ENCODE measurements at regions not wholly inside any gene's neighbourhood (a gene's known extent, or its start where the extent isn't known, plus 50 kb on each side); places are given as distances from the start of the nearest gene placed in this dataset.

DNA sequence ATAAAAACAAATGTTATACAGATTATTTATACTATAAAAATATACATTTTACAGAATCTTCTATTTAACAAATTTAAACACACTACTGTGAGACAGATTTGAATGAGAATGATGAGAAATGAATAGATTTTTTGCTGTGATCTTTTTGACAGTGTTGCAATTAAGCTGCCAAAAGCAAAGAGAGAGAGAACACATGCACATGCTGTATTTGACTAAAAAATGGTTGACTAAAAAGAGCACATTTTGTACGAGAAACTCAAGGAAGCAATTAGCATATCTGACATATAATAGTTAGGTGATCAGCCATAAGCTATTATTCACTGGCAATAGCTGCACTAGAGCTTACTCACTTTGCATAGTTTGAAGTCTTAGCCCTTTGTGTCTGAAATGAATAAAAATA, 115.8 kb downstream of the SYT10 start:
- DNase-seq: no peak
- in situ Hi-C loops (cut with HindIII; ENCODE audit: low pct_ligation_motif_present, low pct_unique_long_range_greater_than_20kb, low sequenced_read_pairs): no loop called here

DNA sequence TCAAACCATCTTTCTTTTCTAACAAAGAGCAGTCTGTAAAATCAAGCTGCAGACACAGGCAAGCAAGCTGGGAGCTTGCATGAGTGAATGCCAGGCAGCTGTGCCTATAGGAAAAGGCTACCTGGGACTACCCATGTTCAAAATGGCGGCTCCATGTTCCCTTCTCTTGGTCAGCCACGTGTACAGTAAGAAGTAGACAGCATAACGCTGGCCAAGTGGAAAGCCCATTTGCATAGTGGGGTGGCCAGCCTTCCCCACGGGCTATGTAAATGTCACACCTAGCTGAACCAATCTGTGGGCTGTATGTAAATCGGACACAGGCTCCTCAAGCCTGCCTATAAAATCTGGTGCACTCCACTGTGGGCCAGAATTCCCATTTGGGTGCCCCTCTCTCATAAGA, 117.1 kb downstream of the SYT10 start:
- DNase-seq: peak; percentile 10
- in situ Hi-C loops (cut with HindIII; ENCODE audit: low pct_ligation_motif_present, low pct_unique_long_range_greater_than_20kb, low sequenced_read_pairs): no loop called here

DNA sequence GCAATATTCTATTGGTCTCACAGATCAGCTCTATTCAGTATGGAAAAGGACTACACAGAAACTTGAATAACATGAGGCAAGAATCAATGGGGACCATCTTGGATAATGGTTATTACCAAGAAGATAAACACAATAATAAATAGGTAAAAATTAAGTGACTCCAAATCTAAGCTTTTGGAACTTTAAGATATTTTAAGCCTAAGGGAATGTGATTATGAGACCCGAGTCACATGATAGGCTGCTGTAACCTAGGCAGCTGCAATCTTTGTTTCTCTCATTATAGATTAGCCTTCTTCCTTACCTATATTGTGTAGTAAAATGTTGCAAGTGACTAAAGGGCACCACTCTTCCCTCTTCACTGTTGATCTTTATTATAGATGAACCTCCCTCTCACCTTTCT, 121.9 kb downstream of the SYT10 start:
- in situ Hi-C loops (cut with HindIII; ENCODE audit: low pct_ligation_motif_present, low pct_unique_long_range_greater_than_20kb, low sequenced_read_pairs): no loop called here
- no peak for DNase-seq

DNA sequence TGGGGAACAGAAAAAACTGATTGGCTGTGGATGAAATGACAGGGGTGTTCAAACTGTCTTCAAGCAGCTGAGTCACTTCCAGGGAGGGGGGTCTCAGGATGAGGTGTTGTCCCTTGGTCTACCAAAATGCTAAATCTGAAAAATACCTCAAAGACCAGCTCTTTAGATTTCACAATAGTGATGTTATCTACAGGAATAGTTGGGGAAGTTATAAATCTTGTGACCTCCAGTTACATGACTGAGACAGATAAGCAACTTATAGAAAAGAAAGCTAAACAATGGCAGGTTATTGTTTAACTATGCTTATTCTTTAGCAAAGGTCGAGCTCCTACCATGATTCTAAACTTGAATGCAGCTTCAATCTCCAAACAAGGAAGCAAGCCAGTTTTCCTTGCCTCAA, 125.4 kb downstream of the SYT10 start:
- in situ Hi-C loops (cut with HindIII; ENCODE audit: low pct_ligation_motif_present, low pct_unique_long_range_greater_than_20kb, low sequenced_read_pairs): no loop called here
- DNase-seq: no peak

DNA sequence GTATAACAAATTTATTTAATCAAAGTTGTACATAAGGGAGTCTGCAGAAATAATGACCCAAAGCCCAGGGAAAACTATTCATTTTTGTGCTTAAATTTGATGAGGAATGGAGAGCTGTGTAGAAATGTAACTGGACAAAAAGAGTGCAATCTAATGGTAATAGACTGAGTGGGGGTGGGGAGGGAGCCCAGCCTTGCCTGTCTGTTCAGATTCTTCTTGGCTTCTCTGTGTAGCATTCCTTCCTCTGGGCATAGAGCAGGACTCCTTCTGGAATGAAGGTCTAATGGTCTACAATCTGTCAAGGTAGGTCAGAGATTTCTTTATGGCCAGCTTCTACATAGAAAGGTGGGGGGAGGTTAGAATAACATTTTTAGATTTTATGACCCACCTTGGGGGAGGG, 126.1 kb downstream of the SYT10 start:
- in situ Hi-C loops (cut with HindIII; ENCODE audit: low pct_ligation_motif_present, low pct_unique_long_range_greater_than_20kb, low sequenced_read_pairs): no loop called here
- no peak for DNase-seq

DNA sequence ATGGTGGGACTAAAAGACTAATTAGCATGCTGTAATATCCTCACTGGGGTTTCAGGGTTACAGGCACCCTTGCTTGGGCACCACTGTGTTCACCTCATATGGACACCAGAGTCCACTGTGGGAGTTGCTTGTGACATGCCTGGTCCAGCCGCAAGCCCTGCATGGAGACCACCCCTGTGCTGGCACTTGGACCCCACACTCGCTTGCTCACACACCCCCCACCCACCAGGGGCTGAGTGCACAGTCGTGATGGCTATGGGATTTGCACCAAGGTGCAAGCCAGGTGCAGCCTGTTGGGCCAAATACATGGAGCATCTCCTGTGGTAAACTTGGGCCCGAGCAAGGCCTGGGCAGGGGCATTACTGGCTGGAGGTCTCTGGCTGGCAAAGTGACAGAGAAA, 129.1 kb downstream of the SYT10 start:
- in situ Hi-C loops (cut with HindIII; ENCODE audit: low pct_ligation_motif_present, low pct_unique_long_range_greater_than_20kb, low sequenced_read_pairs): no loop called here
- DNase-seq: no peak

DNA sequence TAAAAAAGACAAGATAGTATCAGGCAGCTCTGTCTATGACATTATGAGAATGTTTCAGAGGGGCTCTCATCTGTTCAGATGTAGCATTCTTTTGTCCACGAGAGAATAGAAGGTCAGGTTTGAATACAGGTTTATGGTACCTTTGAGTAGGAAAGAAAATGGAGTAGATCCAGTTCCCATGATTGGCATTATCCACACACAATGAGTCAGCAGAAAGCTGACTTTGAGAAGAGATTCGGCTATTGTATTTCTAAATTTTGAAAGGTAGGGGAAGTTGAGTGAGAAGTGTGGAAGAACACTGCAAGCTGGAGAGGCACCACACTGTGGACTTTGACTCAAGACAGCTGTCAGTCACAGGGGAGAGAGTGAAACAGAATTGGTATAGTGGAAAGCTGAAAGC, 135.4 kb downstream of the SYT10 start:
- DNase-seq: no peak
- in situ Hi-C loops (cut with HindIII; ENCODE audit: low pct_ligation_motif_present, low pct_unique_long_range_greater_than_20kb, low sequenced_read_pairs): no loop called here

DNA sequence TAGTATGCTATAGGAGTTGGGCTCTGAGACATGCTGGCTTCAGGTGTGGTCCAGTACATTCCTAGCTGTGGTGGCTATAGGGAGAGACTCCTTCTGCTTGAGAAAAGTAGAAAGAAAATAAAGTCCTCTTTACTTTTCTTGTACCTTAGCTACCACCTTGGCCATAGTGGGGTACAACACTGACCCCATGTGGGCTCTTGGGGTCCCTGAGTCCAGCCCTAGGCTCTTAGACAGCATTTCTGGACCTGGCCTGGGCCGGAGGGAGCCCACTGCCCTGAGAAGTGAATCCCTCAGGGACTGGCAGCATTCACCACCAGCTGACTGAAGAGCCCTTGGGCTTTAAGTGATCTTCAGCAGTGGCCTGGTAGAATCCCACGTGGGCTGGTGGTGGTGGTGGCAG, 143.1 kb downstream of the SYT10 start:
- in situ Hi-C loops (cut with HindIII; ENCODE audit: low pct_ligation_motif_present, low pct_unique_long_range_greater_than_20kb, low sequenced_read_pairs): no loop called here
- no peak for DNase-seq

DNA sequence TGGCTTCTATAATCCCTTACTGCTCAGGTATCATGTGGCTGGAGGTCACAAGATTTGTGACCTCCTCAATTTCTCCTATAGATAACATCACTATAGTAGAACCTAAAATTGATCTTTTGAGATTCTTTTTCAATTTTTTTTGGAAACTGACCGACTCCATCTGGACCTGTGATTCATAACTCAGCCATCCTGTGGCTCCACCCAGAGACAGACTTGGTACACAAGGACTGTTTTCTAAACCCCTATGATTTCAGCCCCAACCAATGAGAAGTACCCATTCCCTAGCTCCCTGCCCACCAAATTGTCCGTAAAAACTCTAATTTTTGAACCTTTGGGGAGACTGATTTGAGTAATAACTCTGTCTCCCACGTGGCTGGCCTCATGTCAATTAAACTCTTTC, 148.9 kb downstream of the SYT10 start:
- DNase-seq: no peak
- in situ Hi-C loops (cut with HindIII; ENCODE audit: low pct_ligation_motif_present, low pct_unique_long_range_greater_than_20kb, low sequenced_read_pairs): no loop called here

DNA sequence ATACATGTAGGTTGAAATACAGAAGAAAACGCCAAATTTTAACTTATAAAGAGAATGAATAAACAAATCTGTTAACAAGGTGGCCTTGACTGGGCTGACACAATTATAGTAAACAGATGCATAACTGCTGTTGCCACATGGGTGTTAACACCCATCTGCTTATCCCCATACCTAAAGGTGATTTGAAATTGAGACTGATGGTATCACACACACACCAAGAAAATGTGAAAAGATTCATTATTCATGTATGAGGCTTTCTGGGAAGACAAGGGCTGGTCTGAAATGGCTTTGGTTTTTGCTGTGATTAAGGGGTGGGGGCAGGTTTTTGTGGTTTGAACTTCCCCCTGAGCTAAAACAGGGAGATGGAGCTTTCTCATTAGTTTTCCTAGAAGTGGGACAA, 156.6 kb downstream of the SYT10 start:
- in situ Hi-C loops (cut with HindIII; ENCODE audit: low pct_ligation_motif_present, low pct_unique_long_range_greater_than_20kb, low sequenced_read_pairs): no loop called here
- DNase-seq: no peak

DNA sequence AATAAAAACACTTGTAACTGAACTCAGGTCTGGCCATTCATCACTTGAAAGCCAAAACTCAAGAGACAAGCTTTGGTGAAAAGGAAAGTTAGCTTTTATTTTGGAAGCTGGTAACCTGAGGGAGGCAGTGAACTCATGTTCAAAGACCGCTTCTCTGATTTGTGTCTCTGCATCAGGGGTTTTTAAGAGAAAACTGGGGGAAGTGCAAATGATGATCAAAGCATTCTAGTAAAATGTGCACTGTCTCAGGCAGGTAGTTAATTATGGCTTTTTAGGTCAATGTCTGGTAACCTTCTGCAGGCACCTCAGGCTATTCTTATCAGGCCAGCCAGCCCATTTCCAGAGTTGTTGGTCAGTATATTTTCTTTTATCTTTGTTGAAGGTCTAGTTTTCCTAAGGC, 162.2 kb downstream of the SYT10 start:
- in situ Hi-C loops (cut with HindIII; ENCODE audit: low pct_ligation_motif_present, low pct_unique_long_range_greater_than_20kb, low sequenced_read_pairs): no loop called here
- no peak for DNase-seq

DNA sequence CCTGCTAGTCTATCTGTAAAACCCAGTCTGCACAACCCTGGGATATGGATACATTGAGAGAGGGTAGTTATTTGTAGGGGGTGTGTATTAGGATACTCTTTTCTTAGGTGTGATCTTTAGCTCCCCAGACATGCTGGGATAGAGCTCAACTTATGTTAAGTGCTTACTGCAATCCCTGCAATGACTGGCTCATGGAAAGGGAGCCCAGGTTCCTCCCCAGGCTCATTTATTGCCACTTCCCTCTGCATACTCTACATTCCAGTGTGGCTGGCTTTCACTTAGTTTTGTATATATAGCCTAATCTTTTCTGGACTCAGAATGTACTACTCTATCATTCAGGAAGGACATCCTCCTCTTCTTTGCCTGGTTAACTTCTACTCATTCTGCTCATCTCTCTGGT, 172.0 kb downstream of the SYT10 start:
- DNase-seq: no peak
- in situ Hi-C loops (cut with HindIII; ENCODE audit: low pct_ligation_motif_present, low pct_unique_long_range_greater_than_20kb, low sequenced_read_pairs): no loop called here

DNA sequence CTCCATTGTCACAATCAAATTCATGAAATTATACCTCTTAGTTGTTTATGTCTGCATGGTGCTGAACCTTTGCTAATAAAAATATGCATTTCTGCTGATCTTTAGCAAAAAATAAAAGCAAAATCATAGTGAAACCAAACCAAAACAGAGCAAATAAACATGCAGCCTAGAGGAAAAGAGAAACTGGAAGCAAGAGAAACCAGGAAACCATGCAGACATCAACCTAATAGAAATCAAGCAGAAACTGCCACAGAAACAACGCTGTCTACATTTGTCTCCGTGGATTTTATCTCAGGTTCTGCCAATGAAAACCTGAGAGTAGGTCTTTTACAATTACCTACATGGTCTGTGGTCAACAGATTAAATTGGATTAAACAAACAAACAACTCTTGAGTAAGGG, 173.7 kb downstream of the SYT10 start:
- DNase-seq: no peak
- in situ Hi-C loops (cut with HindIII; ENCODE audit: low pct_ligation_motif_present, low pct_unique_long_range_greater_than_20kb, low sequenced_read_pairs): no loop called here

DNA sequence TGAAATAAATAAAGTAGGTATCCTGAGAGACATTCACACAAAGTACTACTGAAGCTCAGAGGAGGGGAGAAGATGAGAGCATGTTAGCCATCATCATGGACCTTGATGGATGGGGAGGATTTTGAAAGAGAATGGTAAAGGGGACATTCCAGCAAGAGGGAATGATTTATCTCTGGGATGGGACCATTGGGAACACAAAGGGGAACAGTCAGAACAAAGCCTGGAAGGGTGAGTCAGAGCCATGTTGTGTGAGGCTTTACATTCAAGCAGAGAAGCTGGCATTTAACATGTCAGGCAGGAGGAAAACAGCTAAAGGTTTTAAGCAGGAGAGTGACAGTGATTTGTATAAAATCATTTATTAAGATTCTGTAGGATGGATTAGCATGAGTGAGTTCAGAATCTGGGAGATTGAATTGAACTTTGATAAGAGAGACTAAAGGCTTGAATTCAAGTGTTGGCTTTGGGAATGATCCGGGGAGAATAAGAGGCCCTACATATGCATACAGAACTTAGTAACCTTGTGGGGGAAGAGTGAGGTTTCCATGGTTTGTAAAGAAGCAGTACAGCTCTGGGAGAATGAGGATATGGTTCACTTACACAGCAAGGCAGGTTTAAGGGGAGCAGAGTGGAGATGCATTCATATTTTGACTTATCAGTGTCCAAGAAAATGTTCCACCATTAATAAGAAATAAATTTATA, 174.4 kb downstream of the SYT10 start:
- in situ Hi-C loops (cut with HindIII; ENCODE audit: low pct_ligation_motif_present, low pct_unique_long_range_greater_than_20kb, low sequenced_read_pairs): no loop called here
- DNase-seq: no peak

DNA sequence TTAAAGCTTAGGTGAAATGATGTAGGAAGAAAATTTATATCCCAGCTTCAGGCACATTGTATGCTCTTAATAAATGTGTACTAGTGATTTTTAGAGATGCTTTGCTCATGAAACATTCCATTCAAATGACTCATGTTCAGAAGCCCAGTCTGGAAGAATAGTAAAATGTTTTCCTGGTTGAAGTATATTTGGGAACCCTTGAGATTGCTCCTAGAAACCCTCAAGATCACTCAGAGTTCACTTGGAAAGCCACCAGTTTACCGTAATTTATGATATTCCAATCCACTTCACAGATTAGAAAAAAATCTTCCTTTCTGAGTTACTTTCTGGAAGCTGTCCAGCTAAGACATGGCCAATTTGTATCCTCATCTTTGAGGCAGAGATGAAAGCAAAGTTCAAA, 186.4 kb downstream of the SYT10 start:
- in situ Hi-C loops (cut with HindIII; ENCODE audit: low pct_ligation_motif_present, low pct_unique_long_range_greater_than_20kb, low sequenced_read_pairs): no loop called here
- DNase-seq: no peak

DNA sequence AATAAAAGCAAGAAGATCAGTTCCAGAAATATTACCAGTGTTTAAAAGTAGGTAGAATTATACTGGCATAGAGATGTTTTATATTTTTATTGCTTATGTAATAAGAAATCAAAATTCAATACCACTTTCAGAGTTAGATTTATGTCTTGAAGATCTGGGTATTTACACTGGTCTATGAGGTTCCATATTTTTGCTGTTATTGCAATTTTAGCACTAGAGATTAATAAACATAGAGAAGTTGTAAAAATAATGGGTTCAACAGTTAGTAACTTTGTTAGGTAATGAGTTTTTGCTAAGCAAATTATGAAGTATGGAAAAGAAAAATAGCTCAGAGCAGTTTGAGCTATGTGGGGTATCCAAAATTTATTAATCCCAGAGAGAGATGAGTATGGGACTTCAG, 188.1 kb downstream of the SYT10 start:
- in situ Hi-C loops (cut with HindIII; ENCODE audit: low pct_ligation_motif_present, low pct_unique_long_range_greater_than_20kb, low sequenced_read_pairs): no loop called here

DNA sequence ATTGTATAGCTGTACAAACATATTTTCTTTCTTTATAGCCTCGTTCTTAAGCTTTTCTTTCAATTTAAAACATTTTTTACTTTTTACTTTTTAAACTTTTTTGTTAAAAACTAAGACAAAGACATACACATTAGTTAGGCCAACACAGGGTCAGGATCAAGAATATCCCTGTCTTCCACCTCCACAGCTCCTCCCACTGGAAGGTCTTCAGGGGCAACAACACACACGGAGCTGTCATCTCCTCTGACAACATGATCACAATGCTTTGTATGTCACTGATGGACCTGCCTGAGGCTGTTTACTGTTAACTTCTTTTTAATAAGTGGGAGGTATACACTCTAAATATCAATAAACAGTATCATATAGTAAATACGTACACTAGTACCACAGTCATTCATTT, 191.3 kb downstream of the SYT10 start:
- in situ Hi-C loops (cut with HindIII; ENCODE audit: low pct_ligation_motif_present, low pct_unique_long_range_greater_than_20kb, low sequenced_read_pairs): no loop called here
- no peak for DNase-seq

More for the DNA sequence above, 188.1 kb downstream of the SYT10 start:
- DNase-seq: no peak

DNA sequence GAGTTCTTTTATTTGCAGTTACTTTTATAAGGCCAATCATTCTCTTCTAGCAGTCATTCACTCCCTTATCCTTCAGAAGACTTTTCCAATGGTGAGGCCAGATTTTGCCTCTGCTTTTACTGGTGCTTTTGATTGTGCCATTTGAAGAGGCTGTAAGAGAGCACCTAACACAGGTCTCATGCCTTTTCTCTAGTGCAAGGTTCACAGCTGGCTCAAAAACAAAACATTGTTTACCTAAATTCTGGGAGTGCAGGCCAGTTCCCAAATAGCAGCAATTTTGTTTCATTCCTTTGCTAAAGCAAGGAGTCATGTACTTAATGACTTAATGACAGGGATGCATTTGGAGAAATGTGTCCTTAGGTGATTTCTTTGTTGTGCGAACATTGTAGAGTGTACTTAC, 192.0 kb downstream of the SYT10 start:
- DNase-seq: no peak
- in situ Hi-C loops (cut with HindIII; ENCODE audit: low pct_ligation_motif_present, low pct_unique_long_range_greater_than_20kb, low sequenced_read_pairs): no loop called here

DNA sequence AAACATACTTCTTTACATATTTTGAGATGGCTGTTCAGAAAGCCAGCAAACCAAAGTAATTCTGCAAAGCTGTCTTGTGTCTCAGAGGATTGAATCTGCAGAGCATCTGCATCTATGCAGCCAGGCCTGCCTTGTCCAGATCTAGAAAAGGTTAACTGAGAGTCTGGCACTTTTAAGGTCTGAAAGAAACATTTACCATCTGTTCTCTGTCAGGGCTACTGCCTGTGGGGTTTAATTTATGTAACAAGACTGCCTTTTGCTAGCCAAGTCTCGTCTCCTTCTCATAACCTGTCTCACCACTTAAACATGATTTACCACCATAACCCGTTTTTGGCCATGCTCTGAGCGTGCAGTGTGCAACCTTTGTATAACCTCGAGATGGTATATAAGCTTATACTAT, 194.2 kb downstream of the SYT10 start:
- DNase-seq: no peak
- in situ Hi-C loops (cut with HindIII; ENCODE audit: low pct_ligation_motif_present, low pct_unique_long_range_greater_than_20kb, low sequenced_read_pairs): no loop called here

DNA sequence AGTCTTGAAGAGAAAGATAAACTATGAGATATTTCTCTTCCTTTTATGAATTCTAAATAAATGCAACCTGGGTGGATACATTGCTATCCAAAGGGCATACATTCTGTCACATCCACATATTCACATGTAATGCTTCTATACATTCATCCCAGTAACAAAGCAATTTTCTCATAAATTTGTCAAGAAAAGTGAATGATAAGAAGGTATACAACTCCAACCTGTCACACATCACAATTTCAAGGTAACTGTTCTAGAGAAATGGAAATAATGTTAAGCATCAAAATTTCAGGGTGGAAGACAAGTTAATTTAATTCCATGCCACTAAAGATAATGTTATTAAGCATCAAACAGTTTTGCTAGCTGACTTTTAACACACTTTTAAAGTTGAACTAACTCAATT, 212.9 kb downstream of the SYT10 start:
- in situ Hi-C loops (cut with HindIII; ENCODE audit: low pct_ligation_motif_present, low pct_unique_long_range_greater_than_20kb, low sequenced_read_pairs): no loop called here
- no peak for DNase-seq

DNA sequence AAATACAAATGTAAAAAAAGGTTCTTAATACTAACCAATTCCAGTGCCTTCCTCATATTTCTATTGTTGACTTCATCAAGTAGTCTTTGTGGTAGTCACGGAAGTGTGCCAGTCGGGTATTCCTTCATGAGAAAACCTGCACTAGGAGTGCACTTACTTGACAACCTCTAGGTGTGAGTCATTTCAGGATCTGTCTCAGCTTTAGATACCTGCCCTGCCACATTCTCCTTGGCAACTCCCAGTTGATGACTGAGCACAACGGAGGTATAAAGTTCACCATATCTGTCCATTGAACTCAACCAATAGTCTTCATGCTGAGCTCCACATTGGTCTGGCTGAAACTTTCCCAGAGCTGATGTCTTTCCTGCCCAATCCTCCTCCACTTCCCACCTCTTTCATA, 215.7 kb downstream of the SYT10 start:
- in situ Hi-C loops (cut with HindIII; ENCODE audit: low pct_ligation_motif_present, low pct_unique_long_range_greater_than_20kb, low sequenced_read_pairs): no loop called here
- DNase-seq: no peak
